Kidney epithelial cell (primary cell): ENCODE measurements at regions not wholly inside any gene's neighbourhood (a gene's known extent, or its start where the extent isn't known, plus 50 kb on each side); places are given as distances from the start of the nearest gene placed in this dataset.

Experiments
- DNase-seq: peaks from one replicate; pipeline ENCODE4 v3.0.0-alpha.2; 2010; ENCODE audit warnings: low read depth
- H3K27me3 ChIP-seq: 2 replicates; pipeline ENCODE4 v1.6.0; 2011; ENCODE audit warnings: low read length; ENCODE audit not compliant: control insufficient read depth, insufficient read depth
- H3K36me3 ChIP-seq: 2 replicates; pipeline ENCODE4 v1.5.1; 2011; ENCODE audit warnings: low read length; ENCODE audit not compliant: control insufficient read depth, insufficient read depth
- H3K4me3 ChIP-seq: 2 replicates; pipeline ENCODE4 v1.5.1; 2011; ENCODE audit warnings: low read depth, mild to moderate bottlenecking, control low read depth, low read length
- CTCF ChIP-seq: IDR thresholded peaks from 2 replicates; pipeline ENCODE4 v1.5.1; 2011; ENCODE audit warnings: mild to moderate bottlenecking, moderate library complexity, low read length, control low read depth, inconsistent platforms; ENCODE audit not compliant: insufficient read depth, poor library complexity, severe bottlenecking

- no peak overlapping the region for H3K4me3 ChIP-seq
- no peaks in the 10 kb centered on the region for H3K27me3 ChIP-seq
- peak; percentile 70 for DNase-seq
- TF ChIP-seq CTCF: no peak
- no peaks in the 10 kb centered on the region for H3K36me3 ChIP-seq
These were observed 490.9 kb upstream of the ADAMTS9 start for GRCh38 chr3:65178703-65179102.

- no peak for TF ChIP-seq CTCF
- DNase-seq: no peak
- no peaks in the 10 kb centered on the region for H3K36me3 ChIP-seq
- H3K4me3 ChIP-seq: no peak overlapping the region
- no peaks in the 10 kb centered on the region for H3K27me3 ChIP-seq
These were observed 490.2 kb upstream of the ADAMTS9 start for GRCh38 chr3:65177960-65178376.

DNA sequence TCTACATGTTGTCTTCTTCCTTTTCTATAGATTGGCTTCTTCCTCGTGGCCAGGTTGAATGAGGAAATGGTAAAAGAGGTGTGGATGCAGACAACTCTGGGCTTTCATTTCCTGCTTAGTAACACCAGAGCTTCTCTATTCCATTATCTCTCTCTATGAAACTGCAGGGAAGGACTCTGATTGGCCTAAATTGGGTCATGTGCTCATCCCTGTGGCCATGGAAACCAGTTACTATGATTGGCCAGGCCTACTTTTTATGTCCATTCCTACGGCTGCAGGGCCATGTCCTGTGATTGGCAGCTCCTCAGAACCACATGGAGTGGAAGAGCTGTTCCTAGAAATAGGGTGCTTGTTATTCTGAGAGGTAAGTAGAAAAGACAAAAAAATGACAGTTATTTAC lies 486.9 kb upstream of the ADAMTS9 start:
- H3K36me3 ChIP-seq: no peaks in the 10 kb centered on the region
- DNase-seq: no peak
- no peak overlapping the region for H3K4me3 ChIP-seq
- no peak for TF ChIP-seq CTCF
- no peaks in the 10 kb centered on the region for H3K27me3 ChIP-seq

DNA sequence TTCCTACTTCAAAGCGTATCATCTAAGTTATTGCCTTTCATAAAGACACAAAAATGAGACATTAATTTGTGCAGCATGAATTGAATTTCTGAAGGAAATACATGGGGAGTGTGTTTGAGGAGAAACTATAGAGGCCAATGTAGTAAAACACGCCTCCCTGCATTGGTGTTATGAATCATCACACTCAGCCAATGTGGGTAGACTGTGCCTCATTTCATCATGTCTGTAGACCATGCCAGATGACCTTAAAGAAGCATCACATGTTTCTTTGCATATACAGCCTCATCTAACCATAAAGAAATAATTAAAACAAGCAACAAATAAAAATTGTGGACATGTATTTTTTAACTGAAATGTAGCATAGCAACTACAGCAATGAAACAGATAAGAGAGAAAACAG lies 486.0 kb upstream of the ADAMTS9 start:
- no peak for TF ChIP-seq CTCF
- H3K4me3 ChIP-seq: no peak overlapping the region
- H3K27me3 ChIP-seq: no peaks in the 10 kb centered on the region
- DNase-seq: no peak
- no peaks in the 10 kb centered on the region for H3K36me3 ChIP-seq

DNA sequence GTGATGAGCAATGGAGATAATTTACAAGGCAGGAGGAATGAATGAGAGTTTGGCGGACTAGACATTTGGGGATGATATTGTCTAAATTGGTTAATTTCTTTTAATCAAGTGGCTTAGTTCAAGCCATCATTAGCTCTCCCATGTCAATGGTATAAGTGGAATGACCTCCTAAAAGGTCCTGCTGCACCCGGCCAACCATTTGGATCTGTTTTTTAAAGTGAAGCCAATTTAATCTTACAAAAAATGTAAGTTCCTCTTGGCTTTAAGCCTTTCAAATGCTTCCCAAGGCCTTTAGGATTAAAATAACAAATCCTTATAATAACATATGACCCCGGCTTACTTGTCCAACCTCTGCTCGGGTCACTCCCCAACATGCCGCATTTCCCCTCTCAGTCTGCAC lies 484.4 kb upstream of the ADAMTS9 start:
- Histone ChIP-seq H3K27me3 (no peaks in the 10 kb centered on the region), H3K36me3 (no peaks in the 10 kb centered on the region), H3K4me3 (no peak overlapping the region)
- DNase-seq: no peak
- TF ChIP-seq CTCF: no peak

DNA sequence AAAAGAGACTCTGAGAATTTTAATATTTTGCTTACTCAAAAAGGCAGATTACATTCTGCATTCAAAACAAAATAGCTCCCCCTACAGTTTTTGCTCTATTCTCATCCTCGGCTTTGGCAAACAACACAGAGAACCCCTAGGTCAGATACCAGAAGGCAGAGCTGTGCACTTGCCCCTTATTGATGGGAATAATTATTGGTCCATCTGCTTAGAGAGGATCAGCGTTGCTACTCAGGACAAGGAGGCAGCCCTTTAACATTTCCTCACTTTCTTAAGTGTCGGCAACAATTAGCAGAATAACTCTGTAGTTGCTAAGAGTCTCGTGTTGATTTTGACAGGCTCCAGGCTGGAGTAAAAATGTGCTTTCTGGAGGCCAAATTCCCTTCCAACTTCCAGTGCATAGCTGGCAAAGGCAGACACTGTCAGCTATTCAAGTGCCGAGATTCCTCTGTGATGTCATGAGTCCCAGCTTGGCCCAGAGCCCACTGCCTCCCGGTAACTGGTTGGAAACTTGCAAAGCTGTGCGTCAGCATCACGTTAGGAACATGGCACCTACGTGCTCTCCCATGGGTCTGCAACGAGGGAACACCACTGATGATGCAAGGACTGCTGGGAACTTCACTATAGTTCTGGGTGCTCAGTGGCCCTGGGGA lies 482.7 kb upstream of the ADAMTS9 start:
- peak; percentile 45 for TF ChIP-seq CTCF
- Histone ChIP-seq H3K27me3 (no peaks in the 10 kb centered on the region), H3K4me3 (no peak overlapping the region), H3K36me3 (no peaks in the 10 kb centered on the region)
- no peak for DNase-seq
